CD4-positive, CD25-positive, alpha-beta regulatory T cell (primary cell): ENCODE measurements at regions not wholly inside any gene's neighbourhood (a gene's known extent, or its start where the extent isn't known, plus 50 kb on each side); places are given as distances from the start of the nearest gene placed in this dataset.
"Not testable (repeated sequence)": the region's sequence is repeated elsewhere in the genome, so short reads cannot be mapped to it uniquely, and the experiment has no call there.

Experiments
- ATAC-seq, 2 donors: fragments of 150-1000 bp; cut with Tn5 transposase; one replicate each; pipeline ENCODE4 v1.10.0; 2021; ENCODE audit warnings: low read depth in 2 of 2, moderate number of reproducible peaks in 2 of 2, moderate library complexity in 1 of 2
- DNase-seq, 3 donors: peaks; one replicate each; pipeline versions ENCODE4 v3.0.0 to v3.0.0-alpha.2; 2012 to 2022; ENCODE audit warnings: mixed read lengths in 1 of 3
- H3K27ac ChIP-seq: one replicate; pipeline ENCODE4 v1.7.0; 2013; ENCODE audit warnings: mild to moderate bottlenecking, low read length; ENCODE audit not compliant: insufficient read depth, poor library complexity, severe bottlenecking
- H3K27me3 ChIP-seq: one replicate; pipeline ENCODE4 v1.7.0; 2013; ENCODE audit warnings: low read length; ENCODE audit not compliant: control insufficient read depth, insufficient read depth
- H3K36me3 ChIP-seq: one replicate; pipeline ENCODE4 v1.7.0; 2013; ENCODE audit warnings: mild to moderate bottlenecking, low read length, moderate library complexity; ENCODE audit not compliant: control insufficient read depth, insufficient read depth
- H3K4me1 ChIP-seq: 2 replicates; pipeline ENCODE4 v1.7.0; 2013; ENCODE audit warnings: mild to moderate bottlenecking, low read length; ENCODE audit not compliant: insufficient read depth, control insufficient read depth, poor library complexity, severe bottlenecking
- H3K4me3 ChIP-seq: one replicate; pipeline ENCODE4 v1.7.0; 2013; ENCODE audit warnings: low read depth, mild to moderate bottlenecking, low read length, moderate library complexity
- H3K9me3 ChIP-seq, 2 experiments: 1 replicate in 1 of 2; 2 replicates in 1 of 2; pipeline ENCODE4 v1.7.0; 2013; ENCODE audit warnings: low read length in 2 of 2, mild to moderate bottlenecking in 1 of 2, moderate library complexity in 1 of 2; ENCODE audit not compliant: control insufficient read depth in 2 of 2
- H3K27ac Mint-ChIP-seq, 3 donors: one replicate each; pipeline ENCODE4 v1.8.0; 2020 to 2022; ENCODE audit warnings: mild to moderate bottlenecking in 3 of 3, mixed read lengths in 3 of 3, moderate library complexity in 2 of 3
- H3K27me3 Mint-ChIP-seq: one replicate; pipeline ENCODE4 v1.8.0; 2022; ENCODE audit warnings: mild to moderate bottlenecking, mixed read lengths
- H3K36me3 Mint-ChIP-seq: one replicate; pipeline ENCODE4 v1.8.0; 2020; ENCODE audit warnings: mixed read lengths
- H3K4me1 Mint-ChIP-seq, 4 donors: one replicate each; pipeline ENCODE4 v1.8.0; 2020 to 2022; ENCODE audit warnings: mixed read lengths in 4 of 4, mild to moderate bottlenecking in 1 of 4
- H3K4me3 Mint-ChIP-seq, 4 donors: one replicate each; pipeline ENCODE4 v1.8.0; 2020 to 2022; ENCODE audit warnings: mild to moderate bottlenecking in 4 of 4, mixed read lengths in 4 of 4, moderate library complexity in 3 of 4
- H3K9me3 Mint-ChIP-seq, 7 donors: one replicate each; pipeline ENCODE4 v1.8.0; 2020 to 2022; ENCODE audit warnings: mixed read lengths in 7 of 7, mild to moderate bottlenecking in 3 of 7, moderate library complexity in 2 of 7

DNA sequence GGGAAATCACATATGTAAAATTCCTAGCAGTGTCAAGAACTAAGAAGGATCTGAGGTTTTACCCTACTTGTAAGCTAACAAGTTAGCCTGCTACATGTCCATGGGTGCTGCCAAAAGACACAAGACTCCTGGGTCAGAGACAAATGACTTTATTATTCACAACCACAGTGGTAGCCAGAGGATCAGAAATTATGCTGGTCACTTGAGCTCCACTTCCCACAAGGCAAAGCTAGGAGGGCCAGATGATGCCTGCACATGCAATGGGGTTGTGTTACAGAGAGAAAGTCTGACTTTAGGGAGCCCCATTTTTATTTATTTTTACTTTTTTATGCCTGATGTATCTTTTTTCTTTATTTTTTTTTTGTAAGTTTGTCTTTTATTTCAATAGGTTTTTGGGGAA lies 136.8 kb downstream of the S1PR1 start:
- no peak overlapping the region for H3K4me3 ChIP-seq
- ATAC-seq (no peak), DNase-seq (no peak)
- no peak overlapping the region for H3K27ac ChIP-seq
- no peak overlapping the region for H3K27ac Mint-ChIP-seq
- no peaks in the 10 kb centered on the region for H3K9me3 ChIP-seq
- no peaks in the 10 kb centered on the region for H3K27me3 ChIP-seq
- no peaks in the 10 kb centered on the region for H3K36me3 ChIP-seq
- H3K27me3 Mint-ChIP-seq = peaks cover 17% of the 10 kb centered on the region
- H3K36me3 Mint-ChIP-seq = no peaks in the 10 kb centered on the region
- peaks cover 0 to 6% (median 3%) of the 10 kb centered on the region in 7 donors for H3K9me3 Mint-ChIP-seq
- H3K4me3 Mint-ChIP-seq = no peak overlapping the region
- peaks cover 0 to 12% (median 6%) of the 10 kb centered on the region in 4 donors for H3K4me1 Mint-ChIP-seq
- H3K4me1 ChIP-seq = no peaks in the 10 kb centered on the region

DNA sequence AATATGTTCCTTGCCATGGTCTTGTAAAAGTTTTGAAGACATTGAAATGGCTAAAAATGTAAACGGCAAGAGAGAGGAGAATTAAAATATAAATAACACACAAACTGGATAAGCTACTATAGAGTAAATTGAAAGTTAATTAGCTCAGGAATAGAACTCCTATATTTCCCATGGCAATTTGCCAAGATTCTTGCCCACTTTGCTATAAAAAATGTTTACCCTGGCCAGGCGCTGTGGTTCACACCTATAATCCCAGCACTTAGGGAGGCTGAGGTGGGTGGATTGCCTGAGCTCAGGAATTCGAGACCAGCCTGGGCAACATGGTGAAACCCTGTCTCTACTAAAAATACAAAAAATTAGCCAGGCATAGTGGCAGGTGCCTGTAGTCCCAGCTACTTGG lies 138.6 kb downstream of the S1PR1 start:
- H3K9me3 ChIP-seq = not testable (repeated sequence)

DNA sequence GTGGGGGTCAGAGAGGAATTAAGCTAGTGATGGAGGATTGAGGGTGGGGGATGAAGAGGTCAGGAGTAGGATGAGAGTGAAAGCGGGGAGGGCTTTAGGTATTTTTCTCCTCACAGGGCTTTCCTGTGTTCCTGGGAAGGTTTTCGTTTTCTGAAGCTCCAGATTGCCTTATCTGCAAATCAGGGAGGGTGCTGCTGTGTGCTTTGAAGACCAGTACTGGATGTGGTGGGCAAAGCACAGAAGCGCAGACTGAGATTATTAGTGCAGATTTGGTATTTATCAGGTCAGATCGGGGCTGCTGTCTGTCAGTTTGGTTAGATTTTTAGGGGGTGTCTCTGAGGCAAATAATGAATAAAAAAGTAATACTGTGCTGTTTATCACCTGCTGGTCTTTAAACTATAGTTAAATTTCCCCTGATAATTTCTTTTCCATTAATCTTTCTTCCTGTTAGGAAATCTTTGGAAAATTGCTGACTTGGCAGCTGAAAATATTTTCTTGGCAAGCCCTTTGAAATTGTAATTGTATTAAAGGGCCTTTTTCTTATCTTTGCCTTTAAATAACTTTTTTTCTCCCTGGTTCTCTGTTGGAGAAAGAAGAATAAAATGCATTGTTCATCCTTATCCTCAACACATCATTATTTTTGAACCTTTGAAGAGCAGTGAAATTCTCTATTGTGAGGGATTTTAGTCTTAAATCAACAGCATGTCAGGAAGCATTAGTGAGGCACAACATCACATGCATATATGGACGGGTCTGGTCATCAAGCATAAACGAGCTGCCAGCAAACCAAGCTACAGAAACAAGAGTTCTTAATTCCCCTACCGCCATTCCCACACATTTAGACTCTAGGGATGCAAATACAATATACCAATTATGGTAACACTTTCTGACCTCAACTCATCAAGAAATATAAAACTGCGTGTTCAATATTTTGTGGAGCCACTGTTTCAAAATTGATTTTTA lies 139.6 kb downstream of the S1PR1 start:
- Histone ChIP-seq H3K36me3 (no peaks in the 10 kb centered on the region), H3K9me3 (no peaks in the 10 kb centered on the region), H3K27me3 (no peaks in the 10 kb centered on the region), H3K4me1 (no peaks in the 10 kb centered on the region), H3K4me3 (no peak overlapping the region), H3K27ac (no peak overlapping the region)
- Mint-ChIP-seq H3K9me3 (peaks cover 0 to 6% (median 3%) of the 10 kb centered on the region in 7 donors), H3K4me1 (peaks cover 2 to 20% (median 9%) of the 10 kb centered on the region in 4 donors), H3K4me3 (no peak overlapping the region), H3K27ac (no peak overlapping the region), H3K27me3 (peaks cover 17% of the 10 kb centered on the region), H3K36me3 (no peaks in the 10 kb centered on the region)
- ATAC-seq (no peak), DNase-seq (no peak)

More for the DNA sequence above, 138.6 kb downstream of the S1PR1 start:
- not testable (repeated sequence) for H3K27me3 ChIP-seq, H3K36me3 Mint-ChIP-seq, H3K27ac ChIP-seq, ATAC-seq, H3K4me1 ChIP-seq, H3K27ac Mint-ChIP-seq, H3K36me3 ChIP-seq, DNase-seq, H3K9me3 Mint-ChIP-seq, H3K4me3 ChIP-seq, H3K4me3 Mint-ChIP-seq
- Mint-ChIP-seq H3K27me3 (peaks cover 17% of the 10 kb centered on the region), H3K4me1 (peaks cover 2 to 21% (median 9%) of the 10 kb centered on the region in 4 donors)

DNA sequence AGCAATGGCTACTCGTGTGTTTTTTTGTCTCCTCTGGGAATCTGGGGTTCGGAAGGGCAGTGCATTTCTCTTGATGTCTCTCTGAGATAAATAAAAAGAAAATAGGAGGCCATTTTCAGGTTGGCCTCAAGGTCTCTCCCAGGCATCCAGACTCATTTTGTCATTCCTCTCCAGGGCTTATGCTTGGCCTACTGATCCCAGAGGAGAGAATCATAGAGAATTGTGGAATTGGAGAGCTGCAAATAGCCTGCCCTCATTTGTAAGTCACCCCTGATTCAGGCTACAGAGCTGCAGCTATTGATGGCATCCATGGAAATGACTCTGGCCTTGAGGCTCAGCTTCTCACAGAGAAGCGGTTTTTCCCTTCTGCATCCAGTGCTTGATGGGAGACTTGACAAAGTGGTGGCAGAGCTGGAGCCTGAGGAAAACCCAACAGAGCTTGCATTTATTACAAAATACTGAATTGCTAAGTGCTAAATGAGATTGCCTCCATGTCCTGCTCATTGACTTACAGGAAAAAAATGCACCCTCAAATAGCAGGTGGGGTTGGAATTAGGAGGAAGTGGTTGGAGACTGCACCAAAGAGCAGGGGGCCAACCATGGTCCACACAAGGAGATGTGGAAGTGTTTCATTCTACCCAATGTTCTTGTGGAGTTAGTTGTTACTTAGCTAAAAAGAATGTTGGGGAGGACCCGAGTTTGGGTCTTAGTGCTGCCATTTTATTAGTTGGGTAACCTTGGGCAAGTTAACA lies 140.4 kb downstream of the S1PR1 start:
- Histone ChIP-seq H3K27ac (no peak overlapping the region), H3K27me3 (peaks cover 3% of the 10 kb centered on the region), H3K36me3 (no peaks in the 10 kb centered on the region), H3K4me3 (no peak overlapping the region), H3K9me3 (no peaks in the 10 kb centered on the region), H3K4me1 (no peaks in the 10 kb centered on the region)
- no peak overlapping the region for H3K4me3 Mint-ChIP-seq
- H3K4me1 Mint-ChIP-seq = peaks cover 0 to 15% (median 7%) of the 10 kb centered on the region in 4 donors
- DNase-seq = no peak
- ATAC-seq = no peak
- H3K27ac Mint-ChIP-seq = no peak overlapping the region
- H3K27me3 Mint-ChIP-seq = peaks cover 21% of the 10 kb centered on the region
- H3K9me3 Mint-ChIP-seq = peaks cover 0 to 6% (median 3%) of the 10 kb centered on the region in 7 donors
- no peaks in the 10 kb centered on the region for H3K36me3 Mint-ChIP-seq

DNA sequence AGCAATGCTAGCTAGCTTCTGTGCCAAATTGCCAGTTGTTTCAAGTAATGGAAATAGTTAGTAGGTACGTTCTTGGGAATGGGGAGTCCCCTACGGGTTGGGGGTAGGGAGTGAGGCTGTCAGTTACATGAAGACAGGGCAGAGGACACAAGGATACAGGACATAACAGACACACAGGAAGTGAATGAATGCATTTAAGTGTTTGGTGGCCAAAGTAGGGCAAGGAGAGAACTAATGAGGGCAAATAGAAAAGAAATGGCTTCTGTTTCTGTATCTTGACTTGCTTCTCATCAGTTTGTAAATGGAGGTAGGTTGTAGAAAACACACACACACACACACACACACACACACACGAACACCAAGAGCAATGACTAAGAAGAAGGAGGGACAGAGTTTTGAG lies 142.2 kb downstream of the S1PR1 start:
- Histone ChIP-seq H3K4me3 (no peak overlapping the region), H3K4me1 (no peaks in the 10 kb centered on the region), H3K27ac (no peak overlapping the region), H3K36me3 (no peaks in the 10 kb centered on the region), H3K27me3 (peaks cover 5% of the 10 kb centered on the region), H3K9me3 (no peaks in the 10 kb centered on the region)
- Mint-ChIP-seq H3K4me3 (no peak overlapping the region), H3K27ac (no peak overlapping the region), H3K4me1 (peaks cover 0 to 11% (median 7%) of the 10 kb centered on the region in 4 donors), H3K9me3 (peaks cover 0 to 4% (median 0%) of the 10 kb centered on the region in 7 donors), H3K27me3 (peaks cover 27% of the 10 kb centered on the region), H3K36me3 (no peaks in the 10 kb centered on the region)
- no peak for ATAC-seq
- no peak for DNase-seq

DNA sequence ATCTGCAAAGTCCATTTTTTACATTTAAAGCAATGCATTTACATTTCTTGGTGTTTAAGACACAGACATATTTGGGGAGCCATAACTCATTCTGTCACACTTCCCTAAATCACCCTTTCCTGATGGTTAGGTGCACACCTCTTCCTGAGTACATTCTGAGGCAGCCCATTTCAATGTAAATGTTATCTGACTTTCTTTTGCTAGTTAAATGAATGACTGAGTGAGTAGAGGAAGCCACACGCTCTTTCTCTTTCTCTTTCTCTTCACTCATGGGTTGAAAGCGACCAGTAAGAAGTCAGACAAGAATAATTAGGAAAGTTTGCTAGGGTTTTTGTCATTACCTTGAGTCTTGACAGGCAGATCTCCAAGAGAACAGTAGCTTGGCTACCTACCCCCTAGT lies 143.1 kb downstream of the S1PR1 start:
- H3K9me3 ChIP-seq = no peaks in the 10 kb centered on the region
- DNase-seq = peak in 1 of 3 donors; percentile 56
- no peaks in the 10 kb centered on the region for H3K4me1 ChIP-seq
- H3K27ac Mint-ChIP-seq = peak overlapping the region in 1 of 3 donors; percentile 47
- H3K27ac ChIP-seq = no peak overlapping the region
- no peaks in the 10 kb centered on the region for H3K36me3 Mint-ChIP-seq
- H3K9me3 Mint-ChIP-seq = peaks cover 0 to 3% (median 0%) of the 10 kb centered on the region in 7 donors
- peaks cover 27% of the 10 kb centered on the region for H3K27me3 Mint-ChIP-seq
- H3K27me3 ChIP-seq = peaks cover 6% of the 10 kb centered on the region
- no peak overlapping the region for H3K4me3 ChIP-seq
- ATAC-seq = no peak
- H3K36me3 ChIP-seq = no peaks in the 10 kb centered on the region
- H3K4me1 Mint-ChIP-seq = peaks cover 0 to 11% (median 7%) of the 10 kb centered on the region in 4 donors
- no peak overlapping the region for H3K4me3 Mint-ChIP-seq

DNA sequence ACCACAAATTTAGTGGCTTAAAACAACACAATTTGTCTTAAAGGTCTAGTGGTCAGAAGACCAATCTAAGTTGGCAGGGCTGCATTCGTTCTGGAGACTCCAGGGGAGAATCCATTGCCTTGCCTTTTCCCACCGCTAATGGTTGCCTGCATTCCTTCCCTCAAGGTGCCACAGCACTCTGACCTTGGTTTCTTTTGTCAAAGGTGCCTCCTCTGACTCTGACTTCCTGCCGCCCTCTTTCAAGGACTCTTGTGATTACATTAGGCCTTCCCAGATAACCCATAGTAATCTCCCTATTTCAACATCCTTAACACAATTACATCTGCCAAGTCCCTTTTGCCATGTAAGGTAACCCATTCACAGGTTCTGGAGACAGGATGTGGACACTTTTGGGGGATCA lies 145.3 kb downstream of the S1PR1 start:
- Histone ChIP-seq H3K27me3 (peaks cover 6% of the 10 kb centered on the region), H3K9me3 (no peaks in the 10 kb centered on the region), H3K4me3 (no peak overlapping the region), H3K36me3 (no peaks in the 10 kb centered on the region), H3K27ac (no peak overlapping the region), H3K4me1 (no peaks in the 10 kb centered on the region)
- Mint-ChIP-seq H3K4me3 (no peak overlapping the region), H3K9me3 (peaks cover 0 to 6% (median 1%) of the 10 kb centered on the region in 7 donors), H3K36me3 (no peaks in the 10 kb centered on the region), H3K27me3 (peaks cover 21% of the 10 kb centered on the region), H3K27ac (no peak overlapping the region), H3K4me1 (peaks cover 0 to 11% (median 7%) of the 10 kb centered on the region in 4 donors)
- ATAC-seq (no peak), DNase-seq (no peak)
